GM21825 (cell line): ENCODE measurements at regions not wholly inside any gene's neighbourhood (a gene's known extent, or its start where the extent isn't known, plus 50 kb on each side); places are given as distances from the start of the nearest gene placed in this dataset.
A peak's percentile ranks its signal among the peaks of the same experiment; 100 is the strongest.

Experiments used
- ATAC-seq: cut with Tn5 transposase; IDR thresholded peaks from one replicate; pipeline ENCODE4 v1.9.1; 2021; ENCODE audit warnings: mild to moderate bottlenecking, moderate library complexity; ENCODE audit not compliant: unreplicated experiment

GRCh38 chrX:40485973-40486372 lies 94.8 kb upstream of the ATP6AP2 start:
- ATAC-seq = no peak

DNA sequence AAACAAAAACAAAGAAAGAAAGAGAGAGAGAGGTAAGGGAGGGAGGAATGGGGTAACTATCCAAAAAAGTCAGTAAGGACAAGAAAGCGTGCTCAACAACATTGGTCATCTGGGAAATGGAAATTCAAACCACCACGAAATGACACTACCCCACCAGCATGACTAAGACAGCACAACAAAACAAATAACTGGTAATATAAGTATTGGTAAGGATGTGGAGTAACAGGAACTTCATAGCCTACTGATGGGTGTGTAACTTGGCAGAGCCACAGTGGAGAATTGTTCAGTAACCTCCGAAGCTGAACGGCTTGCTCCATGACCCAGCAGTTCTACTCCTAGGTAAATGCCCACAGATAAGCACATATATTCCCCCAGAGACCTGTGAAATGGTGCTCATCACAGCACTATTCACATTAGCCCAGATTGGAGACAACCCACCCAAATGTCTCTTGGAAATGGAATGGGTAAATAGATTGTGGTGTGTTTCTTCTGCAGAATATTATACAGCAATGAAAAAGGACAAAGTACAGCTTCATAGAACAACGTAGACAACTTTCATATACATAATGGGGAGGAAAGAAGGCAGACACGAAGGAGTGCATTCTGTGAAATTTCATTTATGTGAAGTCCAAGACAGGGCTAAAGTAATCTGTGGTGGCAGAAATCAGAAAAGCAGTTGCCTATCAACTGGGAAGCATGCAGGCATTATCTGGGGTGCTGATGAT lies 95.5 kb upstream of the ATP6AP2 start:
- ATAC-seq = no peak

GRCh38 chrX:40484408-40485091 lies 96.2 kb upstream of the ATP6AP2 start:
- no peak for ATAC-seq

DNA sequence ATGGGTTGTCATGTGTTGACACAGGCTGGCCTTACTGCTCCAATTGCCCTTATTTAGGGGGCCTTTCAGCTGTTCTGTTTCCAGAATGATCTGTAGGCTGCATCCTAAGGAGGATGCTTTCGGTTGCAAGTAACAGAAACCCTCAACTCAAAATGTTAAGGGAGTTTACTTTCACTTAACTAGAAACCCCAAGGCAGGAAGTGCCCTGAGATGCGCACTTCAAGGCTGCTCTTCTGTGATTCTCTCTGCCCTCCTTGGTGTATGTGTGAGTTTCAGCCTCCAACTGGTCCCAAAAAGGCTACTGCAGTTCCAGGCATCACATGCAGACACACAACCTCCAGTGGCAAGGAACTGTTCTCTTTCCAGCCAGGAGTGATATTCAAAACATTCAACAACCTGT lies 97.3 kb upstream of the ATP6AP2 start:
- no peak for ATAC-seq

GRCh38 chrX:40479777-40480318 lies 100.9 kb upstream of the ATP6AP2 start:
- no peak for ATAC-seq

DNA sequence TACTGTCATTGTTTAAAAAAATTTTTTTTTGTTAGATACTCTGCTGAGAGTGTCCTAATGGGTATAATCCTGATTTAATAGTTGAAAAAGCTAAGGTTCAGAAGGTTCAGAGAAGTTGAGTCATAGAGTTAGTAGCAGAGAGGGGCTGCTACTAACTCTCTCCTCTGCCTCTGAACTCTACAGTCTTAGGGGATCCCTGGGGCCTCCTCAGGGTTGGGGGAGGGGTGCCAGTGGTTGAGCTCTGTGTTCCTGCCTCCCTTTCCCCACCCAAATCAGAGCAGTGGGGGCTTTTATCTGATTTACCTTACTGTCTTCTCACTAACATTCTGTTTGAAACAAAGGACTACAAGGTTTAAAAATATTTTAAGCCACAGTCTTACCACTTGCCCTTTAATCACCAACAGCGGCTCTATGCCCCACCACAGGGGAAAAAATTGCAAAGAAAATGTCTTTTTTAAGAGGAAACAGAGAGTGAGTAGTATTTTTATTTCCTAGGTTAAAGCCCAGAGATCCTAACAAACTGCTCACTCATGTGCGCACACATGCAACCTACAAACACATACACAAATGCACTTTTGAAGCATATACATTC lies 102.2 kb upstream of the ATP6AP2 start:
- no peak for ATAC-seq

DNA sequence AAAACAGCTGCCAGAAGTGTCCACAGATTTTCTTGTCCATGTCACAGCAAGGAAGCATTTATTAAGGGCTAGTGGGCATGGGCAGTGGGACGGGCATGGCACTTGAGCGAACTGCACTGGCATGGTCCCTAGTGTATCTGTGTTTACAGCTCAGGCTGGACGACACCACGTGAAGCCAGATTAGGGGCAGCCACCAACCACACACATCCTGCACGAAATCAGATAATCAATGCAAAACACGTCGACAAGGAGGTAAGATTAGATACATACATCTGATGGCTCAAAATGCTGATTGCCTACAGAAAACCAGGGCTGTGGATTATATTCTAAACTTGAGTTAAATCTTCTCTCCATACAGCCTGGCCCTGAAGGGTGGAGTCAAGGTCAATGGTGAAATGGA lies 103.8 kb upstream of the ATP6AP2 start:
- no peak for ATAC-seq

DNA sequence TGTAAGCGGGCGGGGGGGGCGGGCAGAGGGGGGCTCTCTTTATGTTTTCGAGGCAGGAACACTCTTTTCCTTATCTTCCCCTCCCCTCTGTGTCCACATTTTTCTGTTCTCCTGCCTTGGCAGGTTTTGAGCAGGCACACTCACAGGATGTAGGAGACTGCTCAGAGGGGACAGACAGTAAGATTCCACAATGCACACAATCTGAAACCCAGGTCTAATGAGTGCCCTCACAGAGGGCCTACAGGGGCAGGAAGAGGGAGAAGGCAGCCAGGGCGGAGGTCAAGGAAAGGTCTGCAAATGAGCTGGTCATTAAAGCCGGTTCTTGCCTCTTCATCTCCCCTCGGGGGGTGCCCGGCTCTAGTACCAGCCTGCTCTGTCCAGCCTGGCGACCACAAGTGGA lies 106.1 kb upstream of the ATP6AP2 start:
- ATAC-seq = no peak

DNA sequence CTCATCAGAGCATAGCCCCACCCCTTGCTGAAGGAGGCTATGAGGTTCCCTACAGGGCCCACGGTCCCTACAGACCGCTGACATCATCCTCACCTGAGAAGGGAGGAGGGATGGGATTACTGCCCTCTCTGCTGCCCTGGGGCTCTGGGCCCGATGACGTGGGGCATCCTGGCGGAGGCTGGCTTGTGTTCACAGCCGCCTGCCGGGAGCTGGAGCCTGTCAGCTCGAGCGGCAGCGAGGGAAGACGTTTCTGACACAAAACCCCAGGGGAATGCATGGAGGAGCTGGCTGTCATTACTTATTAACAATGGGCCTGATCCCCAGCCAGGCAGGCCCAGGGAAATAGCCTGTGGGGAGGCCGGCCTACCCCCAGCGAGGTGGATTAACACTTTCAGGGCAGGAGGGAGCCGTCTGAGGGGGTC lies 106.6 kb upstream of the ATP6AP2 start:
- ATAC-seq = no peak

GRCh38 chrX:40473460-40474204 lies 107.1 kb upstream of the ATP6AP2 start:
- ATAC-seq = no peak

DNA sequence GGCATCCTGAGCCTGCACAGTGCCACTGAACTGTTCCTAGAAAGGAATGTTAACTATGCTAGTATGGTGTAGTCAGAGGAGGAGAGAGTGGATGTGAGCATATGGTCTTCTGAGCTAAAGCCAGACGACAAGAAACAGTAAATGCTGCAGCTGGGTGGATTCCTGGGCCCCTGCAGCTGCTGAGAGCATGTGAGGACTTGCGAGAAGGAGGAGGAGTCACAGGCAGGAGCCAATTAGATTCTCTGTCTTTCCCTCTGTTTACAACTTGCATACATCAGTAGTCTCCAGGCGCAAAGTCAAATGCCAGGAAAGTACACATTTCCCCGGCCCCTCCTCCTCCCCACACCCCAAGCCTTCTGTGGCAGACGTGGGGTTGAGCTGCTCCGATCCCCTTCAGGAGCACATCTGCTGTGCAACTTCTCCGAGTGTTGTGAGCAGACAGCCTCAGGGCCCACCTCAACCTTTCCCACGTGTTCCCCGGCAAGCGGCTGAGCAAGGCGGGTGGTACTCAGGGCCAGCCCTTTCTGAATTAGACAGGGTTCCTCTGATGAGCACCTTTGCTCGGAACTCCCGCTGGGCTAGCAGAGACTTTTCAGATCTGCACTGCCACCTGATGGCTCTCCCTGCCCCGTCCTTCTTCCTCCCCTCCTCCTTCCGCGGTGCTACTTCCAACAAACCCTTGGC lies 108.7 kb upstream of the ATP6AP2 start:
- ATAC-seq = peak; percentile 41

GRCh38 chrX:40470830-40471429 lies 109.8 kb upstream of the ATP6AP2 start:
- ATAC-seq = no peak

- no peak for ATAC-seq
Measured at GRCh38 chrX:40469316-40469715, 111.5 kb upstream of the ATP6AP2 start.

- peak; percentile 63 for ATAC-seq
Measured at GRCh38 chrX:40468033-40468846, 112.5 kb upstream of the ATP6AP2 start.

DNA sequence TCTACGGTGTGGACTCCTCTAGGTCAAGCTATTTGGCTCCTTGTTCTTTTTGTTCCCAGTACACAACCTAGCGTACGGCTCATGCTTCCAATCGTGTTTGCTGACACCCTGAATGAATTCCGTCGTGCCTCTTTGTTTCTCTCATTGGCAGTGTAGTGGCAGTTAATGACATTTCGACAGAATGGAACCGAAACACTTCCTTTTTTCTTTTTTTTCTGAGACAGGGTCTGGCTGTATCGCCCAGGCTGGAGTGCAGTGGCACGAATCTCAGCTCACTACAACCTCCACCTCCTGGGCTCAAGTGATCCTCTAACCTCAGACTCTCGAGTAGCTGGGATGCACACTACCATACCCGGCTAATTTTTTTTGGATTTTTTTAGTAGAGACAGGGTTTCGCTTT lies 113.3 kb upstream of the ATP6AP2 start:
- ATAC-seq = no peak

DNA sequence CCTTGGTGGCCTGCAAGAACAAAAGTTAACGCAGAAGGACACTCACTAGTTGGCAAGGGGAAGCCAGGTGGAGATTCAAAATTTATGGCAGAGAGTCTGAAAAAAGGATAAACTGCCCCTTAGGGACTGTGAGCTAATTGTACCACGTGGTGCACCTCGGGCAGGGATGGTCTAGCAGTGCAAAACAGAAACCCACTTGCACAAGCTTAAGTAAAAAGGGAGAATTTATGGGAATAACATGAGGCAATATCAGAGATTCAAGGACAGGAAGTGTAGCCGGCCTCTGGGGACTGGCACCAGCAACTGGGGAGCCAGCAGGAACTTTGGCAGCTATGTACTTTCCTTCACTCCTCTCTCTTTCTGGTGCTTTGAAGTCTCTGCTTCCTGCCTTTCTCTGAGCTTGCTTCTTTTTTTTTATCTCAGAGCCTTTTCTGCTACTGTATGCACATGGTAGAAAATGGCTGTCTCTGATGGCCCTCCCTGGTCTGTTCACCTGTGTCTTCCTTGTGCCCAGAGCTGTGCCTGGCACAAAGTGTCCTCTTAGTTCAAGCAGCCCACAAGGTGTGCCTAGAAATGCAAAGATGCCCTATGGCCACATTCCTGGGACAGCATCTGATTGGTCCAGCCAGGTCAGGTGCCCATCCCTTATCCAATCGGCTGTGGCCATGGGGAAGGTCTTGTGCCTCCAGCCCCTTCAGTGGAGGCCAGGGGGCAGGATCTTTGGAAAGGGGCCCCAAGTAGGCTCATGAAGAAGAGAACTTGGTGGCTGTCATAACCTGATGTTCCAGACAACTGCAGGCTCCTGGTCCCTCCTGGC lies 114.8 kb upstream of the ATP6AP2 start:
- no peak for ATAC-seq

DNA sequence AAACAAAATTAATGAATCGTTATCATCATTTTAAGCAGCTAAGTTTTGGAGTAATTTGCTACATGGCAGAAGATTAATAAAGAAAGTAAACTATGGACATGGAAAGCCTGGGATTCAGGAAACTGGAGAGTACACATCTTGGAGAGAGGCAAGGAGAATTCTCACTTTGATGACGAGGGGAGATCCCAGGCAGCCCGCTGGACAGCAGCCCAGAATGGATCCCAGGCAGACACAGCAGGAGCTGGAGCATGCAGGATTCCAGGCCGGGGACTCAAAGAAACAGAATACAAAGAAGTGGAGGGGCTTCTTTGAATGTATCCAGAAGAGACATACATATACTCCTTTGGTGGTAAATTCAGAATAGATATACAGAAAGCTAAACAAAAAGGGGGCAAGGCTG lies 118.0 kb upstream of the ATP6AP2 start:
- no peak for ATAC-seq

GRCh38 chrX:40460926-40461325 lies 119.8 kb upstream of the ATP6AP2 start:
- ATAC-seq = no peak
